GM12892 (cell line): ENCODE measurements at regions not wholly inside any gene's neighbourhood (a gene's known extent, or its start where the extent isn't known, plus 50 kb on each side); places are given as distances from the start of the nearest gene placed in this dataset.

Experiments used
- DNase-seq: peaks from one replicate; pipeline ENCODE4 v3.0.0; 2011; ENCODE audit not compliant: insufficient read length
- FAIRE-seq: peaks from 2 replicates; lab custom pipeline; 2011; peaks lifted over from hg19 to GRCh38; lab: Jason Lieb, UNC
- POLR2A ChIP-seq: IDR thresholded peaks from 2 replicates; pipeline ENCODE4 v1.6.1; 2011; ENCODE audit warnings: low read depth, low read length, control low read depth
- POLR2AphosphoS5 ChIP-seq: IDR thresholded peaks from 2 replicates; pipeline ENCODE4 v1.6.1; 2011; ENCODE audit warnings: low read depth, low read length, control low read depth
- TAF1 ChIP-seq: IDR thresholded peaks from 2 replicates; pipeline ENCODE4 v1.6.1; 2011; ENCODE audit warnings: low read depth, mild to moderate bottlenecking, control low read depth, low read length, borderline replicate concordance

DNA sequence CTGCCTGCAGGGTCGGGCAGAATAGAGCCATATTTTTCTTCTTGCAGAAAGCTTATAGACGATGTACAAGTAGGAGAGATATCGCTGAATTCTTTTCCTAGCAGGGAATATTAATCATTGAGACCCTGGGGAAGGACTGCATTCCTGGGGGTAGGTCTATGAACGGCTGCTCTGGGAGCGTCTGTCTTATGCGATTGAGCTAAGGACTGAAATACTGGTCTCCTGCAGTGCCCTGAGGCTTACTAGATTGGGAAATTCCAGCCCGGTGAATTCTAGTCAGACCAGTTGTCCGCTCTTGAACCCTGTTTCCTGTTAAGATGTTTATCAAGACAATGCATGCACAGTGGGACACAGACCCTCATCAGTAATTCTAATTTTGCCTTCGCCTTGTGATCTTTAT is 59.8 kb upstream of the UBAC2 start:
- DNase-seq (no peak), FAIRE-seq (no peak)
- TF ChIP-seq POLR2A = no peak
- no peak for TF ChIP-seq TAF1
- no peak for TF ChIP-seq POLR2AphosphoS5

GRCh38 chr13:99143904-99144303 is 56.8 kb upstream of the UBAC2 start:
- no peak for DNase-seq
- TF ChIP-seq POLR2A = no peak
- no peak for TF ChIP-seq POLR2AphosphoS5
- no peak for TF ChIP-seq TAF1
- FAIRE-seq = no peak

DNA sequence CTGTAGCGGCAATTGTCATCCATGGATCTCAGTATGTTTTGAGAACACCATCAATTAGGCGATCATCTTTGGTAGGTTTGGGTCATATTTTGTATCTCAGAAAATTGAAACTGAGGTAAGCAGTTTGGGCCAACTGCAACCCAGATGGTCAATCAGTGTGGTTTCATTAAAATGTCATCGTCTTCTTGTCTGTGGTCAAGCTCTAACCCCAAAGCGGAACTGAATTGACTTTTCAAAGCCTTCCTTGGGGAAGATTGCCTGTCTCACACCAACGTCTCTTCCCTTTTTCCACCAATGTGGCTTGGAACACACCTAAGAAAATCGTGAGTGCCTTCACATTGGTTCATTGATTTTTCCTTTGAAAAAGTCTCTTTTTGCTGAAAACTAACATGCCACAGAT is 56.3 kb upstream of the UBAC2 start:
- no peak for TF ChIP-seq POLR2A
- TF ChIP-seq POLR2AphosphoS5 = no peak
- no peak for TF ChIP-seq TAF1
- DNase-seq = no peak
- peak; percentile 40 for FAIRE-seq

GRCh38 chr13:99145461-99145860 is 55.2 kb upstream of the UBAC2 start:
- FAIRE-seq (no peak), DNase-seq (no peak)
- TF ChIP-seq TAF1 (no peak), POLR2A (no peak), POLR2AphosphoS5 (no peak)

- no peak for FAIRE-seq
- TF ChIP-seq TAF1 (no peak), POLR2AphosphoS5 (no peak), POLR2A (no peak)
- DNase-seq = no peak
Observed at GRCh38 chr13:99150575-99151361, 49.9 kb upstream of the UBAC2 start.
